CD14-positive monocyte (primary cell): ENCODE measurements at regions not wholly inside any gene's neighbourhood (a gene's known extent, or its start where the extent isn't known, plus 50 kb on each side); places are given as distances from the start of the nearest gene placed in this dataset.

ENCODE experiments used
- DNase-seq, 3 donors: peaks; one replicate each; pipeline ENCODE4 v3.0.0-alpha.2; 2011 to 2022
- H2AFZ ChIP-seq: 2 replicates; pipeline ENCODE4 v1.6.0; 2012; ENCODE audit warnings: mild to moderate bottlenecking, low read depth, low read length, inconsistent platforms; ENCODE audit not compliant: insufficient read depth, poor library complexity, severe bottlenecking
- H3K27ac ChIP-seq, 2 donors: 1 replicate in 1 of 2; 2 replicates in 1 of 2; pipeline ENCODE4 v1.5.1; 2012 to 2013; ENCODE audit warnings: low read length in 2 of 2, control low read depth in 1 of 2, inconsistent platforms in 1 of 2, low read depth in 1 of 2, mild to moderate bottlenecking in 1 of 2
- H3K27me3 ChIP-seq, 2 donors: one replicate each; pipeline versions ENCODE4 v1.6.0 to v1.6.1; 2011 to 2013; ENCODE audit warnings: low read length in 2 of 2; ENCODE audit not compliant: control insufficient read depth in 2 of 2, insufficient read depth in 2 of 2
- H3K36me3 ChIP-seq, 2 donors: replicated peaks in 1 of 2; 1 replicate in 1 of 2; 2 replicates in 1 of 2; pipeline versions ENCODE4 v1.5.1 to v1.6.1; 2012 to 2013; ENCODE audit warnings: low read length in 2 of 2, control low read depth in 1 of 2, inconsistent platforms in 1 of 2, mild to moderate bottlenecking in 1 of 2; ENCODE audit not compliant: insufficient read depth in 2 of 2, control insufficient read depth in 1 of 2
- H3K4me1 ChIP-seq, 2 donors: 1 replicate in 1 of 2; 2 replicates in 1 of 2; pipeline versions ENCODE4 v1.5.1 to v1.6.1; 2012 to 2013; ENCODE audit warnings: low read length in 2 of 2, control low read depth in 1 of 2, inconsistent platforms in 1 of 2, mild to moderate bottlenecking in 1 of 2, moderate library complexity in 1 of 2; ENCODE audit not compliant: insufficient read depth in 2 of 2, control insufficient read depth in 1 of 2
- H3K4me2 ChIP-seq: replicated peaks from 2 replicates; pipeline ENCODE3; 2012; ENCODE audit warnings: low read length, moderate library complexity, mild to moderate bottlenecking; ENCODE audit not compliant: poor library complexity, severe bottlenecking; ENCODE audit errors: extremely low read depth
- H3K4me3 ChIP-seq, 3 experiments: fragments of 200-600 bp in 1 of 3; sonication (generic) in 1 of 3; replicated peaks in 1 of 3; 1 replicate in 2 of 3; 2 replicates in 1 of 3; pipeline ENCODE4 v1.5.1; 2011 to 2013; ENCODE audit warnings: low read length in 3 of 3, mild to moderate bottlenecking in 3 of 3, control low read depth in 2 of 3, low read depth in 2 of 3, inconsistent platforms in 1 of 3, moderate library complexity in 1 of 3
- H3K79me2 ChIP-seq: 2 replicates; pipeline ENCODE4 v1.6.0; 2012; ENCODE audit warnings: mild to moderate bottlenecking, control low read depth, inconsistent platforms, low read length, moderate library complexity; ENCODE audit not compliant: insufficient read depth
- H3K9ac ChIP-seq: 2 replicates; pipeline ENCODE4 v1.6.0; 2017; ENCODE audit warnings: low read length, mild to moderate bottlenecking; ENCODE audit not compliant: insufficient read depth, poor library complexity, severe bottlenecking
- H3K9me3 ChIP-seq, 2 donors: replicated peaks in 1 of 2; 1 replicate in 1 of 2; 2 replicates in 1 of 2; pipeline versions ENCODE4 v1.5.1 to v1.6.1; 2012 to 2013; ENCODE audit warnings: low read length in 2 of 2, control low read depth in 1 of 2; ENCODE audit not compliant: control insufficient read depth in 1 of 2, insufficient read depth in 1 of 2
- H4K20me1 ChIP-seq: 2 replicates; pipeline ENCODE4 v1.6.0; 2012; ENCODE audit warnings: mild to moderate bottlenecking, low read length, control low read depth, moderate library complexity; ENCODE audit not compliant: insufficient read depth
- H3K27ac Mint-ChIP-seq, 7 donors: one replicate each; pipeline ENCODE4 v1.8.0; 2020; ENCODE audit warnings: mild to moderate bottlenecking in 7 of 7, mixed read lengths in 7 of 7, moderate library complexity in 6 of 7, inconsistent platforms in 2 of 7
- H3K27me3 Mint-ChIP-seq, 3 donors: one replicate each; pipeline ENCODE4 v1.8.0; 2021 to 2022; ENCODE audit warnings: low read depth in 3 of 3, mild to moderate bottlenecking in 3 of 3, mixed read lengths in 3 of 3, moderate library complexity in 3 of 3, inconsistent platforms in 1 of 3
- H3K36me3 Mint-ChIP-seq, 2 donors: one replicate each; pipeline ENCODE4 v1.8.0; 2020; ENCODE audit warnings: mixed read lengths in 2 of 2, inconsistent platforms in 1 of 2, mild to moderate bottlenecking in 1 of 2
- H3K4me1 Mint-ChIP-seq: one replicate; pipeline ENCODE4 v1.8.0; 2020; ENCODE audit warnings: mild to moderate bottlenecking, mixed read lengths
- H3K4me3 Mint-ChIP-seq, 2 donors: one replicate each; pipeline ENCODE4 v1.8.0; 2020; ENCODE audit warnings: mild to moderate bottlenecking in 2 of 2, mixed read lengths in 2 of 2, moderate library complexity in 1 of 2
- H3K9me3 Mint-ChIP-seq, 7 donors: one replicate each; pipeline ENCODE4 v1.8.0; 2020 to 2022; ENCODE audit warnings: mixed read lengths in 7 of 7, mild to moderate bottlenecking in 6 of 7, moderate library complexity in 6 of 7, inconsistent platforms in 2 of 7
- CTCF ChIP-seq: fragments of 200-600 bp; IDR thresholded peaks from one replicate; pipeline ENCODE4 v1.8.0; 2022; ENCODE audit warnings: antibody characterized with exemption, mild to moderate bottlenecking
- WGBS: methylation state at CpG from one replicate; pipeline ENCODE4 v1.1.5; 2013; ENCODE audit warnings: missing lambda C conversion rate; ENCODE audit not compliant: insufficient coverage; 5-methylcytosine and 5-hydroxymethylcytosine counted together
- intact Hi-C, 2 donors: fragments of 100-400 bp; cut with micrococcal nuclease; formaldehyde crosslinking; loops; one replicate each; pipeline versions ENCODE4 v1.15.0 to v1.15.1; 2023

GRCh38 chr1:170370087-170370486 is 161.9 kb upstream of the GORAB start:
- intact Hi-C loops, result no loop called here
- Histone ChIP-seq H3K79me2 (no peaks in the 10 kb centered on the region), H3K36me3 (no peaks in the 10 kb centered on the region), H3K27ac (no peak overlapping the region), H3K4me2 (no peak overlapping the region), H3K4me1 (no peaks in the 10 kb centered on the region), H4K20me1 (no peaks in the 10 kb centered on the region), H2AFZ (no peak overlapping the region), H3K27me3 (no peaks in the 10 kb centered on the region), H3K9me3 (peaks cover 14 to 24% of the 10 kb centered on the region in 2 donors), H3K4me3 (no peak overlapping the region), H3K9ac (no peak overlapping the region)
- H3K27me3 Mint-ChIP-seq, result peaks cover 0 to 2% (median 1%) of the 10 kb centered on the region in 3 donors
- WGBS, result 73% methylated on average over 3 of the region's 9 CpGs
- TF ChIP-seq CTCF, result no peak
- H3K4me3 Mint-ChIP-seq, result no peak overlapping the region
- H3K4me1 Mint-ChIP-seq, result no peaks in the 10 kb centered on the region
- no peak overlapping the region for H3K27ac Mint-ChIP-seq
- DNase-seq, result no peak
- H3K36me3 Mint-ChIP-seq, result no peaks in the 10 kb centered on the region
- H3K9me3 Mint-ChIP-seq, result peaks cover 1 to 17% (median 12%) of the 10 kb centered on the region in 7 donors

GRCh38 chr1:170375082-170375723 is 156.8 kb upstream of the GORAB start:
- Histone ChIP-seq H3K4me2 (no peak overlapping the region), H3K4me3 (no peak overlapping the region), H3K27me3 (no peaks in the 10 kb centered on the region), H3K4me1 (no peaks in the 10 kb centered on the region), H3K79me2 (no peaks in the 10 kb centered on the region), H3K27ac (no peak overlapping the region), H3K9ac (no peak overlapping the region), H3K9me3 (peaks cover 0 to 6% of the 10 kb centered on the region in 2 donors), H2AFZ (no peak overlapping the region), H4K20me1 (no peaks in the 10 kb centered on the region), H3K36me3 (no peaks in the 10 kb centered on the region)
- Mint-ChIP-seq H3K27me3 (peaks cover 0 to 2% (median 1%) of the 10 kb centered on the region in 3 donors), H3K27ac (no peak overlapping the region), H3K9me3 (peaks cover 0 to 8% (median 3%) of the 10 kb centered on the region in 7 donors), H3K4me3 (no peak overlapping the region), H3K36me3 (no peaks in the 10 kb centered on the region), H3K4me1 (peaks cover 5% of the 10 kb centered on the region)
- intact Hi-C loops, result no loop called here
- DNase-seq, result no peak
- 60% methylated on average over 1 of the region's 3 CpGs for WGBS
- TF ChIP-seq CTCF, result no peak
